ENCODE measurements at regions not wholly inside any gene's neighbourhood (a gene's known extent, or its start where the extent isn't known, plus 50 kb on each side); places are given as distances from the start of the nearest gene placed in this dataset.

- DNase-seq (ENCODE audit: low spot score in 2 of 2, unreplicated experiment in 2 of 2): no peak
- TF ChIP-seq CTCF (IDR thresholded peaks at IDR 0.05; ENCODE audit: unreplicated experiment): no peak
- no peak overlapping the region for H3K4me3 Mint-ChIP-seq
- H3K4me1 Mint-ChIP-seq: no peaks in the 10 kb centered on the region
- H3K36me3 Mint-ChIP-seq: no peaks in the 10 kb centered on the region
- H3K27me3 Mint-ChIP-seq (ENCODE audit: low read depth): peaks cover 3% of the 10 kb centered on the region
- H3K9me3 Mint-ChIP-seq: no peaks in the 10 kb centered on the region
- H3K27ac Mint-ChIP-seq: no peak overlapping the region
Observed at GRCh38 chr4:23220911-23221310, 528.2 kb downstream of the GBA3 start.

- H3K27me3 Mint-ChIP-seq (ENCODE audit: low read depth): peaks cover 3% of the 10 kb centered on the region
- no peak for DNase-seq (ENCODE audit: low spot score in 2 of 2, unreplicated experiment in 2 of 2)
- no peak overlapping the region for H3K4me3 Mint-ChIP-seq
- H3K27ac Mint-ChIP-seq: no peak overlapping the region
- no peak for TF ChIP-seq CTCF (IDR thresholded peaks at IDR 0.05; ENCODE audit: unreplicated experiment)
- H3K4me1 Mint-ChIP-seq: no peaks in the 10 kb centered on the region
- H3K9me3 Mint-ChIP-seq: no peaks in the 10 kb centered on the region
- H3K36me3 Mint-ChIP-seq: no peaks in the 10 kb centered on the region
Observed at GRCh38 chr4:23219779-23220408, 527.2 kb downstream of the GBA3 start.

GRCh38 chr4:23213198-23213597, 520.5 kb downstream of the GBA3 start:
- H3K4me1 Mint-ChIP-seq: no peaks in the 10 kb centered on the region
- no peak for DNase-seq (ENCODE audit: low spot score in 2 of 2, unreplicated experiment in 2 of 2)
- no peak overlapping the region for H3K27ac Mint-ChIP-seq
- no peak overlapping the region for H3K4me3 Mint-ChIP-seq
- H3K36me3 Mint-ChIP-seq: no peaks in the 10 kb centered on the region
- no peak for TF ChIP-seq CTCF (IDR thresholded peaks at IDR 0.05; ENCODE audit: unreplicated experiment)
- peaks cover 6% of the 10 kb centered on the region for H3K27me3 Mint-ChIP-seq (ENCODE audit: low read depth)
- H3K9me3 Mint-ChIP-seq: no peaks in the 10 kb centered on the region

GRCh38 chr4:23212558-23212957, 519.8 kb downstream of the GBA3 start:
- no peak overlapping the region for H3K4me3 Mint-ChIP-seq
- no peak overlapping the region for H3K27ac Mint-ChIP-seq
- no peak for DNase-seq (ENCODE audit: low spot score in 2 of 2, unreplicated experiment in 2 of 2)
- H3K36me3 Mint-ChIP-seq: no peaks in the 10 kb centered on the region
- no peaks in the 10 kb centered on the region for H3K9me3 Mint-ChIP-seq
- H3K27me3 Mint-ChIP-seq (ENCODE audit: low read depth): peaks cover 6% of the 10 kb centered on the region
- no peaks in the 10 kb centered on the region for H3K4me1 Mint-ChIP-seq
- TF ChIP-seq CTCF (IDR thresholded peaks at IDR 0.05; ENCODE audit: unreplicated experiment): no peak

GRCh38 chr4:23207059-23207458, 514.3 kb downstream of the GBA3 start:
- no peak overlapping the region for H3K27ac Mint-ChIP-seq
- TF ChIP-seq CTCF (IDR thresholded peaks at IDR 0.05; ENCODE audit: unreplicated experiment): no peak
- H3K4me3 Mint-ChIP-seq: no peak overlapping the region
- no peaks in the 10 kb centered on the region for H3K4me1 Mint-ChIP-seq
- no peaks in the 10 kb centered on the region for H3K36me3 Mint-ChIP-seq
- DNase-seq (ENCODE audit: low spot score in 2 of 2, unreplicated experiment in 2 of 2): no peak
- no peaks in the 10 kb centered on the region for H3K27me3 Mint-ChIP-seq (ENCODE audit: low read depth)
- H3K9me3 Mint-ChIP-seq: peaks cover 27% of the 10 kb centered on the region

All from mesothelial cell of epicardium (in vitro differentiated cells).